ENCODE measurements at regions not wholly inside any gene's neighbourhood (a gene's known extent, or its start where the extent isn't known, plus 50 kb on each side); places are given as distances from the start of the nearest gene placed in this dataset.
A peak's percentile ranks its signal among the peaks of the same experiment; 100 is the strongest.
"Not testable (repeated sequence)": the region's sequence is repeated elsewhere in the genome, so short reads cannot be mapped to it uniquely, and the experiment has no call there.

DNA sequence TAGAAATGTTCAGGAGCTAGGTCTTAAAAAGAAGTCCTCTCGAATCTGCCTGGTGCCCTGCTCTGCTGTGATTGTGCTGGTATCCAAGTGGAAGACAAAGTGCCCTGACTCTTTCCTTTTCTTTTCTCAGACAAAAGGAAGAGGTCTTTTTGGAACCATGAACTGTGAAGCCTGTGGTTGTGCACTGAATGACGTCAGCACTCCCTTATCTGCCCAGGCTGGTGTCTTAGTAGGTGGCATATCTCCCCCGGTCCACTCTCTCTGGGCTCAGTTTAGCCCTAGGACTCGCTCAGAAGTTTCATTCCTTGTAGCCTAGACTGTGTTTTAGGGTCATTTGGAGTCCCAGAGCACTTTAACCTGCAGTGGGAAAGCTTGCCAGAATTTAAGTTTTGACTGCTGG is 400.3 kb upstream of the CT83 start:
- no peak for FAIRE-seq

DNA sequence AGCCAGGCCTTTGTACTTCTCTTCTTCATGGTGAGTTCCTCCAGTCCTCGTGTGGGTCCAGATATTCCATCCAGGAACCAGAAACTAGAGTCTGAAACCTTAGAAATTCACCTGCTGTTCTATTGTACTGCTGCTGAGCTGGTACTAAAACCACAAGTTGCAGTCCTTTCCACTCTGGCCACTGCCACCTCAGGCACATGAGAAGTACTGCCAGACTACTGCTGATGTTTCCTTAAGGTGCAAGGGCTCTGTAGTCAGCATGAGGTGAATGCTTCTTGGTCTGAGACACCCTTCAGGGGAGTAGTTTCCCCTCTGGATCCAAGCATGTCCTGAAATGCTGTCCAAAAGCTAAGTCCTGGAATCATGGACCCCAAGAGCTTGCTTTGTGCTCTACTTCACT is 399.6 kb upstream of the CT83 start:
- FAIRE-seq, result no peak

DNA sequence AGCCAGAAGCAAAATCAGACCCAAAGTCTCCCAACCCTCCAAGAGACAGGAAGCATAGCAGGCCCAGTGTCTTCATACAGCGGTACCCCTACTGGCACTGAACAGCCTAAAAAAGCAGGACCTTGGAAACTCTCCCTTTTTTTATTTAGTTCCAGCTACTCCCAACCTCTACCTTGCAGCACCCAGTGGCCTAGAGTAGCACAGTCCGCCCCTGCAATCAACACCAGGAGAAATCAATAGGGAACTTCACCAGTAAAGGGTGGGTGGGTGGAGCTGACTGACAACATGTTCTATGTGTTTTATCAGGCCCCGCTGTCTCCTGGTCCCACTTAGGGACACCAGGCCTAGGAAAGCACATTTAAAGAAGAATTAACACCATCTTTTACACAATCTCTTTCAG is 378.5 kb upstream of the CT83 start:
- no peak for FAIRE-seq

DNA sequence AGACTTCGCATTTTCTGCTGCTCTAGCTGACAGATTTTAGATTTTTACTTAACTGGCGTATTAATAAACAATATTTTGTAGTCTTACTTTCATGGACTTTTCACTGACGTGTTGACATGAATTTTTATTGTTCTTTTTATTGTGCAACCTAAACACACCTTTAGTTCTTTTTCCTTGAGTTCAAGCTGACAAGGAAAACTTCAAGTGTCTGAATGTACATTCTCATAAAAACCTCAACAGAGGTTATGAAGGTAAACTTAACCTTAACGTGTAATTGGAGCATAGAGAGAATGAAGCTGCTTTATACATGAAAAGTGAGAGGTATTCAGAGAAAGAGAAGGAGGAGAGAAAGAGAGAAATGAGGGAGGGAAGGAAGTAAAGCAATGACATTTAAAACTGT is 364.3 kb upstream of the CT83 start:
- FAIRE-seq, result peak; percentile 73

DNA sequence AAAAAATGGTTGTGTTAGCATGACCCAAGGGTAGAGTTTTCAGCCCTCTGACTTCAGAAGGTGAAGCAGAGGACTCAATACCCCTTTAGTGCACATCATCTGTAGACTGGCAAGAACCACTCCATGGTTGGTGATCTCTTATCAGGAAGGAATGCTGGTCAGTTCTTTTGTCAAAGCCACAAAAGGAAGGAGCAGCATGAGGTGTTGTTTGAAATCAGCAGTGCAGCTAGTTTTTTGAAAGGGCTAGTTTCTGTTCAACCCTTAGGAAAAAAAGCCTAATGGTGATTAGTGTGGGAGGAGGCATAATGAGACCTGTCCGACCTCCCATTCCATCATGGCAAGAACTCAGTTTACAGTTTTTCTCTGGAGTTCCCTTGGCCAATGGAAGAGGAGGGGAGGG is 362.0 kb upstream of the CT83 start:
- FAIRE-seq, result no peak

DNA sequence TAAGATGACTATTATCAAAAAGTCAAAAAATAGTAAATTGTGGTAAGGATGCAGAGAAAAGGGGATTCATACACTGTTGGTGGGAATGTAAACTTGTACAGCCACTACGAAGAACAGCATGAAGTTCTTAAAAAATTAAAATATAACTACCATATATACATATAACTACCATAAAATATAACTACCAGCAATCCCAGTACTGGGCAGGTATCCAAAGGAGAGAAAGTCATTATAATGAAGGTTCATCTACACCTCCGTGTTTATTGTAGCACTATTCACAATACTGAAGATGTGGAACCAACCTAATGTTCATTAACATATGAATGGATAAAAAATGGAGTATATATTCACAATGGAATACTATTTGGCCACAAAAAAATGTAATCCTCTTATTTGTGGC is 360.9 kb upstream of the CT83 start:
- FAIRE-seq, result no peak

DNA sequence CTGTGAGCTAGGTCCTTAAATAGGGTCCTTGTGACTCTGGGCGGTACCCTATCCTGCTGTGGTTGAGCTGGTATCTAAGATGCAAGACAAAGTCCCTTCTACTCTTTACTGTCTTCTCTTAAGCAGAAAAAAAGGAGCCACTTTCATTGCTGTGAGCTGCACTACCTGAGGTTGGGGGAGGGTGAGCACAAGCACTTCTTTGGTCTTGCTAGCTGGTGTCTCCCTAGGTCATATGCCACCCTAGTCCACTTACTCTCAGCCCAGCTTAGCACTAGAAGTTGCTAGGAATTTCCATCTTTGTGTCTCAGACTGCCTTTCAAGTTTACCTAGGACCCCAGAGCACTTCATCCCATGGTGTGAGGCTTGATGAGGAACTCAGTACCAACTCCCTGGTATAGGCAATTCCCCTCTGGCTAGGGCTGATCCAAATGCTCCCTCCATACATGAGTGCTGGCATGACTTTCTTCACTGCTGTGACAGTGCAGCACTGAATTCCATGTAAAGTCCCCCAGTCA is 343.6 kb upstream of the CT83 start:
- FAIRE-seq, result no peak

DNA sequence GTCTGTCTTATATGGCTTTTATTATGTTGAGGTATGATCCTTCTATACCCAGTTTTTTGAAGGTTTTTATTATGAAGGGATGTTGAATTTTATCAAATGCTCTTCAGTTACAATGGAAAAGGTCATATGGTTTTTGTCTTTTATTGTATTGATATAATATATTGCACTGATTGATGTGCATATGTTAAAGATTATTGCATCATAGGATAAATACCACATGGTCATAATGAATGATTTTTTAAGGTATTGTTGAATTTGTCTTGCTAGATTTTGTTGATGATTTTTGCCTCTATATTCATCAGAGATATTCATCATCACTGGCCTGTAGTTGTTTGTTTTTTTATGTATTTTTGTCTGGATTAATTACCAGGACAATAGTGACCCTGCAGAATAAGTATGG is 339.2 kb upstream of the CT83 start:
- peak; percentile 33 for FAIRE-seq

DNA sequence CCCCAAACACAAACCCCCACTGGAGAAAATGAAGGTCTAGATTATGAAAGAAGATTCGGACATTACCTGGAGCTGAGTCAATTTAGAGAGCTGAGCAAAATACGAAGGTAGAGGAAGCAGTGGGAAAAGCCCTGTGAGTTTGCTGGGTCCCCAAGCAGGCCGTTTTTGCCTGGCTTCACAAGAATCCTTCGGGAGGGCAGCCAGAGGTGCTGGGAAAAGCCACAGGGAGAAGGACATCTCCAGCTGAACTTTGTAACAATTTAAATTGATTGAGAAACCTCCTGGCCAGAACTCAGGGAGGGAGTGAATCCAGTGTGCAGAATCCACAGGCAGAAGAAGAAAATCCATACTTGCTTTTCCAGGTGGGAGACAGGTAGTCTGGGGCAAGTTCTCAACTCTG is 319.1 kb upstream of the CT83 start:
- no peak for FAIRE-seq

DNA sequence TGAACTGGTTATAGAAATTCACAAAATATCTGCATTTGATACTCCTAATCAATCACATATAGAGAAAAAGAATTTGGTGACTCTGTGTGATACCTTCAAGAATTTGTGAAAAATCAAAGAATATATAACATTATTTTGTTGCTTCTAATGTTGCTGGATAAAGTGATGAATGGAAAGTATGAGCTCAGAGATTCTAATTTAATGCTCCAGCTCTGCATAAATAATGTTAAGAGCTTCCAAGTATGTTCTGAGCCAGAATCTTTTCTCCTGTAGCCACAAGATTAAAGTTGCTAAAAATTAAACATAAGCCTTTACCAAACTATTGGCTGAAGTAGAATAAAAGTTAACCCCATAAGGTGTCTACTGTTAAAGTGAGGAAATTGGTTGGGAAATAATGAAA is 294.7 kb upstream of the CT83 start:
- FAIRE-seq, result no peak

DNA sequence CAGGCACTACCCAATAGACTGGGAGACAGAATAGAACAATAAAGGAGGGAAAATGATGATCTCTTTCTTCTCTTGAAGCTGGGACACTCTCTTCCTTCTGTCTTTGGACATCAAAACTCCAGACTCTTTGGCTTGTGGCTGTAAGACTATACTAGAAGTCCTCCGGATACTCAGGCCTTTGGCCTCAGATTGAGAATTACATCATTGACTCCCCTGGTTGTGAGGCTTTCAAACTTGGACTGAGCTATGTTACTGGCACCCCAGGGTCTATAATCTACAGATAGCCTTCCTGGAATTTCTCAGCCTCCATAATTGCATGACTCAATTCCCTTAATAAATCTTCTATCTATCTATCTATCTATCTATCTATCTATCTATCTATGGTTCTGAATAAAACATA is 294.2 kb upstream of the CT83 start:
- no peak for FAIRE-seq

DNA sequence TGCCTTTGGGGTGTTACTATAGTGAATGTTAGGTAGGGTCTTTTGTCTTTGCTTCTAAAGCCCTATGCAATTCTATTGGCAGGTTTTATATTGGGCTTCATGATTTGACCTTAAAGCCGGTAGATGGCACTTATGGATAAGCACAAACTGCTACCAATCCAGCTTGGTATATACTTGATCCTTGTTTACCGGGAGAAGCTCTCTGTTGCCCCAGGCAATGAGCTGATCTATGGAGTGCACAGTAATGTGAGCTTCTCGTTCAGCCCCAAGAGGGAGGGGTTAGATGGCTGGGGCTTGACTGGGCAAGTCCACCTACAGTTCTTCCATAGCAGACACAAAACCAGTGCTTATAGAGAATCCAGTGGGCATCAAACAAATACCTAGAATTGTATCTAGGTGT is 287.2 kb upstream of the CT83 start:
- no peak for FAIRE-seq

DNA sequence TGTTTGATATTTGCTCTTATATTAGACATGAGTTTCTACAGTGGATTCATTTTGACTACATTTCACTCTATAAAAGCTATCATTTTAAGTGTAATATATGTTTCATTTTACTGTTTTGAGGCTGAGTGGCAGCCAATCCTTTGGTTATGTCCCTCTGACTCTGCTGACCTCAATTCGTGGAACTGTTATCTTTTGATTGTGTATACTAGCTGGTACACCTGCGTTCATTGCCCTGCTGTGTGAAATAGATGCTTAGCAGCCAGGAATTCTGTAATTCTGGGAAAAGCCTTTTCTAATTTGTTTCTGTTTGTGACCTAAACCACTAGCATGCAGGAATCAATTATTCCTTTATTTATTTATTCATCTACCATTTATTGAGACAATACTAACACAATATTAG is 269.4 kb upstream of the CT83 start:
- FAIRE-seq, result no peak

DNA sequence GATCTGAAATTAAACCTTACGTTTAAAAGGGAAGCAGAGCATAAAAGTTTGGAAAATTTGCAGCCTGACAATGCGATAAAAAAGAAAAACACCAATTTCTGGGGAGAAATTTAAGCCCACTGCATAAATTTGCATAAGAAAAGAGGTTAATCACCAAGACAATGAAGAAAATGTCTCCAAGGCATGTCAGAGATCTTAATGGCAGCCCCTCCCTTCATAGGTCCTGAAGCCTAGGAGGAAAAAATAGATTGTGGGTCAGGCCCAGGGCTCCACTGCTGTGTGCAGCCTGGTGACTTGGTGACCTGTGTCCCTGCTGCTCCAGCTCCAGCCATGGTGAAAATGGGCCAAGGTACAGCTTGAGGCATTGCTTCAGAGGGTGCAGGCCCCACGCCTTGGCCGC is 264.0 kb upstream of the CT83 start:
- no peak for FAIRE-seq

DNA sequence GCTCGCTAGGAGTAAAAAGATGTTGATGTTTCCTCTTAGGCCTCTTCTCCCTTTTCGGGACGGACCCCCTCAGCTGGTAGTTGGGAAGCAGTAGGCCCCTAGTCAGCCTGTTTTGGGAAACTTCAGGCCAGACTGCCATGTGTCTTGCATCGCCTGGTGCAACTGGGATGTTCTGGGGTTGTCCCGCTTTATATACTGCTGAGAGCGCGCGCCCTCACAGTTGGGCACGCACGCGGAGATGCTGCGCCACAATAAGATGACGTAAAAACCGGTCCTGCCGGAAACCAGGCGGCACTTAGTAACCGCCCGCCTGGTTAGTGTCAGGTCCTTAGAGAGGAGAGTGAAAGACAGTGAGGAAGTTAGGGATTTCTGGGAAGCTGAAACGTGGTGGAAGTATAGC is 231.3 kb upstream of the CT83 start:
- FAIRE-seq, result no peak

DNA sequence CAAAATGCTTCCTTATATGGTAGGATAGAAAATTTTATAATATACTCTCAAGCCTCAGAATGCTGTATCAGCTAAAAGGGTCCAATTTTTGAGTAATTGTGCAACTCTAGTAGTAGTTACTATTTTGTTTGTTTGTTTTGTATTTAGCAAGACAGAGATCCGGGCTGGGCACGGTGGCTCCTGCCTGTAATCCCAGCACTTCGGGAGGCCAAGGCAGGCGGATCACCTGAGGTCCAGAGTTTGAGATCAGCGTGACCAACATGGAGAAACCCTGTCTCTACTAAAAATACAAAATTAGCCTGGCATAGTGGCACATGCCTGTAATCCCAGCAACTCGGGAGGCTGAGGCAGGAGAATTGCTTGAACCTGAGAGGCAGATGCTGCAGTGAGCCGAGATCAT is 216.8 kb upstream of the CT83 start:
- not testable (repeated sequence) for FAIRE-seq

DNA sequence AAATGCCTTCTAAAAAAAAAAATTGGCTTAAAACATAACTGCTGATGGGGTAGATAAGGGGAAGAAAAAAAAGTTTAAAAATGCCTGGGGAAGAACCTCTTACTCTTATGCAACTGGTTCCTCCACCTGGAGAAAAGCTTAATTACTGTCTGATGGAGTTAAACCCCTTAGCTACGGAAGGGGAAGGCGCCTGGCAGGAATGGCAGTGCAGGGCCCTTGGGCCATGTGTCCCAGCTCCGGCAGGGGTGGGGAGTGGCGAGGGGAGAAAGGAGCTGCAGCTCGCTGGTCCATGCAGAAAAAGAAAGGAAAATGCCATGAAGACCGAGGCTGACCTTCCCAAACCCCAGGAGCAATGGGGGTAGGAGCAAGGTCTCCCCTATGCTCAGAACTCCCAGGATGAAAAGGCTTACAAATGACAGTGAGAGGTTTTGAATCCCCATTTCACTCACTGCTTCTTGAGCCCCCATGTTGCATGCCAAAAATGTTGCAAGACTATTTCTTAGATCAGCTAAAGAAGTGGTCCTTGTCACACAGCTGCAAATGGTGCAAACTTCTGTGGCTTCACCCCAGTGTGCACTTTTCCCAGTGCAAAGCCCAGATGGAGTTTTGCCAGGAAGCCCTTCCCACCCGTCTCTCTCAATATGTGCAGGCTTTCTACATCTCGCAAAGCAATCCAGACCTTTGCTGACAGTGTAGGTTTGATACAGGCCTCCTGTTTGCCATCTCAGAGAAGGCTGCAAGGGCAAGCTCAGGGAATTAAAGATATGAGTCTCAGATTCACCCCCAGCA is 204.8 kb upstream of the CT83 start:
- no peak for FAIRE-seq

DNA sequence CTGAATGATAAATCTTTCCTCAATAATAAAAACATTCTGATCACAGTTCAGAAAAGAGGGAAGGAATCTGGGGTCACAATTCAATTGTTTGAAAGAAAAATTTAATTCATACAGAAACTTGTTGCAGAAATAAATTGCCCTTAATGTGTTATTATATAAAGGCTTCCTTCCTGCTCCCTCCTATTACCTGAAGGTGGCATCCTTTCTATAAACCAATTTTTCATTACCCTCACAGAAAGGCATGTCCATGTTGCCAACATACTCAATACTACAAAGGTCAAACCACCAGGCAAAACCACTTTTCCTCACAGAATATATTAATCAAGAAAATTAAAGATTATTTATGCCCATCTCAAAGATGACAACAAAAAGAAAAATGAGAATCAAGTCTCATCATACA is 194.3 kb upstream of the CT83 start:
- FAIRE-seq, result no peak

DNA sequence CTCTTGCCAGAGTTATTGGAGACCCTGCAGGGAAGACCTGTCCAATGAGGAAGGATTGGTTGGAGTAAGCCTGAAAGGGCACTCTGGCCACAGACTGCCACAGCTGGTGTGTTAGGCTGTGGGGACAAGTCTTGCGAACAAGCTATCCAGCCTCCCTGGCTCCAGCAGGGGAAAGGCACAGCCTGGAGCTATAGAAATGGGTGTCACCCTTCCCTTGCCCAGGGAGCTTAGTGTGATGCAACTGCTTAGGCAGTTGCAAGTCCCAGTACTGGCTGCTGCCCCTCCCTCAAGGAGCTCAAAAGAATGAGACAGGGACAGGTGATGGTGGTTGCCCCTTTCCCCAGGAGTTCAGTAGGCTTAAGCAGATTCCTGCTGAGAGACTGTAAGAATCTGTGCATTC is 165.7 kb upstream of the CT83 start:
- FAIRE-seq, result no peak

DNA sequence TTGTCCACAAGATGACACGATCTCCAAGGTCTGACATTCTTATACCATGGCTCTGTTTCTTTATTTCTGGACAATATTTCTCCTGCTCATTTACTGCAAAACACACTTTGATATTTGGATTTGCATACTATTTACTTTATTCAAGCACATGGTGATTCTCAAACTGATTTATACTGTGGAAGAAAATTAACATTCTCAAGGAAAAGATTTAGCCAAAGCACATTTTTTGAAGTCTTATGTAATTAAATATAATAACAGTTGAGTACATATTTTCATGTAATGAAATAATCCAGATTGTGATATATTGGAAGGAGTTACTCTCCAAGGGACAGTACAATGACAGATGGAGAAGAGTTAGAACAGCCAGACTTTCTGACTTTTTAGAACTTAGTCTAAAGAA is 155.8 kb upstream of the CT83 start:
- no peak for FAIRE-seq

DNA sequence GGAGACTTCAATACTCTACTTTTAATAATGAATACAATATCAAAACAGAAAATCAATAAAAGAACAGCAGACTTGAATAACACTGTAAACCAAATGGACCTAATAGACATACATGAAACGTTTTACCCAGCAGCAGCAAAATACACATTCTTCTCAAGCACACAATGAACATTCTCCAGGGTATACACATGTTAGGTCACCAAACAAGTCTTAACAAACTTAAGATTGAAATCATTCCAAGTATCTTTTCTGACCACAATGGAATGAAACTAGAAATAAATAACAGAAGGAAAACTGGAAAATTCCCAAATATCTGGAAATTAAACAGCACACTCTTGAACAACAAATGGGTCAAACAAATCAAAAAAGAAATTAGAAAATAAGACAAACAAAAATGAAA is 145.0 kb upstream of the CT83 start:
- FAIRE-seq, result no peak

DNA sequence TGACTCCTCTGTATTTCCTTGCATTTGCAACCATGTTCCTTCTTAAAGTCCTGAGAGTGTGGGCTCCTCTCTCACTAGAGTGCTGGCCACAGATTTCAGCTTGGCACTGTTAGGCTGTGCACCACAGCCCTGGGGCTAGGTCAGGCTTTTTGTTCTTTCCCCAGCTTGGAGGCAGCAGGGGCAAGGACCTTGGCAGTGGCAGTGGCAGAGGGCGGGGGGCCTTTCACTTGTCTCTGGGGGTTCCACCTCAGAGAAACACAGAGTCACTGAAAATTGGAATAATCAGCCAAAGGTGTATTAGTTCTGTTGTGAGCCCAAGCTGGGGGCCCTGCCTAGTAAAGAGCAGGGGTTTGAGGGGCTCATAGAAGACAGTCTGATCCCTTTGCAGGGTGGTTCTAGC is 142.8 kb upstream of the CT83 start:
- no peak for FAIRE-seq

DNA sequence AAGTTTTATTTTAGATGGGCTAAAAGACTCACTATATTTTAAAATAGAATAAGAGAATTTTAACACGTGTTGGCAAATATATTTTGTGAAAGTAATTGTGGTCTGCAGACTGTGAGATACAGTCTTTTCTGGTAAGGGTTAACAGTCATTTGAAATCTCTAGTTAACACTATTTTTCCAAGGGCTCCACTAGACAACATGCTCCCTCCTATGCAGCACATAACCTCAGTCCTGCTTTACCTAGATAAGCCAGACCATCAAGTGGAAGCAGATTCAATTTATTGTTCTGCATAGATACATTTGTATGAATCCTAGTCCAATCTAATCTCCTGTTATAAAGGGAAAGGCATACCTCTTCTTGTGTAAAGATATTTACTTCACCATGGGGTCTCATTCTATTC is 133.2 kb upstream of the CT83 start:
- FAIRE-seq, result no peak

Measured in colon (tissue), 2 donors.